A549 (cell line): ENCODE measurements at regions not wholly inside any gene's neighbourhood (a gene's known extent, or its start where the extent isn't known, plus 50 kb on each side); places are given as distances from the start of the nearest gene placed in this dataset.

Experiments used
- ATAC-seq, 2 experiments: fragments of 200-7000 bp in 1 of 2; fragments of >200 bp in 1 of 2; cut with Nextera tagmentation in 1 of 2; cut with Tn5 transposase in 1 of 2; 3 replicates each; pipeline versions ENCODE4 v1.8.0 to v1.9.1; 2018 to 2020; ENCODE audit warnings: mild to moderate bottlenecking in 1 of 2, moderate library complexity in 1 of 2
- CTCF ChIA-PET: fragments of 300-600 bp; sonication (Branson Sonifier 250); formaldehyde crosslinking; extraction: SDS; loops from one replicate; lab custom pipeline; 2021; ENCODE audit warnings: antibody characterized with exemption, inconsistent platforms; lab: Yijun Ruan, JAX
- POLR2A ChIA-PET: fragments of 350-600 bp; formaldehyde crosslinking; extraction: SDS; loops from one replicate; lab custom pipeline; 2021; ENCODE audit warnings: antibody characterized with exemption, inconsistent platforms; lab: Yijun Ruan, JAX
- DNase-seq, 2 experiments: peaks; one replicate each; pipeline versions ENCODE4 v3.0.0 to v3.0.0-alpha.2; 2011 to 2016; ENCODE audit warnings: low read depth in 1 of 2, low spot score in 1 of 2
- FAIRE-seq: peaks from 2 replicates; lab custom pipeline; 2011; peaks lifted over from hg19 to GRCh38; lab: Jason Lieb, UNC
- H3K27ac ChIP-seq, 2 experiments: fragments of >200 bp; sonication (Bioruptor Twin); formaldehyde crosslinking; 3 replicates each; pipeline ENCODE4 v1.5.1; 2016 to 2017
- H3K4me1 ChIP-seq: fragments of >200 bp; sonication (Bioruptor Twin); formaldehyde crosslinking; 3 replicates; pipeline ENCODE4 v1.6.1; 2016
- H3K4me2 ChIP-seq: fragments of >200 bp; sonication (Bioruptor Twin); formaldehyde crosslinking; 3 replicates; pipeline ENCODE4 v1.6.1; 2016
- H3K4me3 ChIP-seq: fragments of >200 bp; sonication (Bioruptor Twin); formaldehyde crosslinking; 3 replicates; pipeline ENCODE4 v1.5.1; 2016
- H3K9me3 ChIP-seq: fragments of >200 bp; sonication (Bioruptor Twin); formaldehyde crosslinking; 3 replicates; pipeline ENCODE4 v1.6.1; 2016
- BHLHE40 ChIP-seq: IDR thresholded peaks from 2 replicates; pipeline ENCODE4 v1.6.1; 2012; ENCODE audit warnings: low read depth, low read length, inconsistent platforms
- CHD4 ChIP-seq: fragments of 200-600 bp; sonication (generic); IDR thresholded peaks from 2 replicates; pipeline ENCODE4 v1.6.1; 2016; ENCODE audit warnings: antibody characterized with exemption, mild to moderate bottlenecking, borderline replicate concordance
- CTCF ChIP-seq: fragments of >200 bp; sonication (Bioruptor Twin); formaldehyde crosslinking; IDR thresholded peaks from 3 replicates; pipeline ENCODE4 v1.5.1; 2016
- E2F6 ChIP-seq: IDR thresholded peaks from 2 replicates; pipeline ENCODE4 v1.6.1; 2012; ENCODE audit warnings: low read depth, borderline replicate concordance
- EP300 ChIP-seq, 2 experiments: fragments of >200 bp; sonication (Bioruptor Twin); formaldehyde crosslinking; IDR thresholded peaks; 2 replicates in 1 of 2; 3 replicates in 1 of 2; pipeline ENCODE4 v1.6.1; 2016 to 2017
- ESRRA ChIP-seq: fragments of 150-350 bp; IDR thresholded peaks from 2 replicates; pipeline ENCODE4 v1.6.1; 2014; ENCODE audit warnings: mild to moderate bottlenecking, low read length, borderline replicate concordance
- FOSL2 ChIP-seq, 2 experiments: fragments of 450-650 bp in 1 of 2; fragments of >200 bp in 1 of 2; sonication (Bioruptor Twin) in 1 of 2; formaldehyde crosslinking; IDR thresholded peaks; 2 replicates each; pipeline versions ENCODE4 v1.5.0 to v1.6.1; 2016 to 2020; ENCODE audit warnings: mild to moderate bottlenecking in 1 of 2, moderate library complexity in 1 of 2
- GATA3 ChIP-seq: IDR thresholded peaks from 2 replicates; pipeline ENCODE4 v1.6.1; 2012; ENCODE audit warnings: borderline replicate concordance
- HDAC2 ChIP-seq: fragments of 200-600 bp; sonication (generic); IDR thresholded peaks from 2 replicates; pipeline ENCODE4 v1.6.1; 2016
- HES2 ChIP-seq: fragments of >200 bp; sonication (Bioruptor Twin); formaldehyde crosslinking; IDR thresholded peaks from 2 replicates; pipeline ENCODE4 v1.6.1; 2016
- HEYL ChIP-seq: fragments of 250-450 bp; sonication (Bioruptor Pico); IDR thresholded peaks from 2 replicates; pipeline ENCODE4 v1.8.0; 2021; ENCODE audit warnings: mild to moderate bottlenecking, moderate library complexity
- HMGXB4 ChIP-seq: fragments of 250-450 bp; sonication (Bioruptor Pico); IDR thresholded peaks from 2 replicates; pipeline ENCODE4 v1.5.0; 2021; ENCODE audit warnings: mild to moderate bottlenecking, moderate library complexity, borderline replicate concordance
- JUNB ChIP-seq: fragments of >200 bp; sonication (Bioruptor Twin); formaldehyde crosslinking; IDR thresholded peaks from 2 replicates; pipeline ENCODE4 v1.6.1; 2016
- KDM5A ChIP-seq: fragments of 200-600 bp; sonication (generic); IDR thresholded peaks from 2 replicates; pipeline ENCODE4 v1.6.1; 2016; ENCODE audit warnings: antibody characterized with exemption, mild to moderate bottlenecking
- MAZ ChIP-seq: fragments of 150-350 bp; IDR thresholded peaks from 2 replicates; pipeline ENCODE4 v1.6.1; 2014; ENCODE audit warnings: antibody characterized with exemption, low read depth, low read length, borderline replicate concordance
- PBX3 ChIP-seq: IDR thresholded peaks from 2 replicates; pipeline ENCODE4 v1.6.1; 2012
- RAD21 ChIP-seq, 2 experiments: fragments of >200 bp in 1 of 2; sonication (Bioruptor Twin) in 1 of 2; formaldehyde crosslinking in 1 of 2; IDR thresholded peaks in 1 of 2; conservative IDR thresholded peaks in 1 of 2; 2 replicates in 1 of 2; 3 replicates in 1 of 2; pipeline ENCODE4 v1.6.1; 2012 to 2018; ENCODE audit warnings: inconsistent platforms in 1 of 2
- RARB ChIP-seq: fragments of 250-450 bp; sonication (Bioruptor Pico); IDR thresholded peaks from 2 replicates; pipeline ENCODE4 v1.8.0; 2021; ENCODE audit warnings: mild to moderate bottlenecking, moderate library complexity
- REST ChIP-seq: fragments of 200-600 bp; sonication (generic); IDR thresholded peaks from 2 replicates; pipeline ENCODE4 v1.6.1; 2016; ENCODE audit warnings: antibody characterized with exemption, mild to moderate bottlenecking, moderate library complexity
- RNF2 ChIP-seq: fragments of 200-600 bp; sonication (generic); IDR thresholded peaks from 2 replicates; pipeline ENCODE4 v1.6.1; 2016; ENCODE audit warnings: low read depth, mild to moderate bottlenecking, antibody characterized with exemption, moderate library complexity, borderline replicate concordance
- TFCP2L1 ChIP-seq: fragments of 250-450 bp; sonication (Bioruptor Pico); IDR thresholded peaks from 2 replicates; pipeline ENCODE4 v1.5.0; 2021; ENCODE audit warnings: mild to moderate bottlenecking
- TP53 ChIP-seq: fragments of 250-450 bp; sonication (Bioruptor Pico); IDR thresholded peaks from 2 replicates; pipeline ENCODE4 v1.5.0; 2021; ENCODE audit warnings: mild to moderate bottlenecking, moderate library complexity
- USF2 ChIP-seq: fragments of 450-650 bp; IDR thresholded peaks from 2 replicates; pipeline ENCODE4 v1.6.1; 2014; ENCODE audit warnings: antibody characterized with exemption
- ZFP36 ChIP-seq: fragments of 450-650 bp; IDR thresholded peaks from 2 replicates; pipeline ENCODE4 v1.6.1; 2014; ENCODE audit warnings: borderline replicate concordance; ENCODE audit not compliant: partially characterized antibody
- ZSCAN20 ChIP-seq: fragments of 250-450 bp; sonication (Bioruptor Pico); IDR thresholded peaks from 2 replicates; pipeline ENCODE4 v1.8.0; 2022; ENCODE audit warnings: mild to moderate bottlenecking, moderate library complexity
- WGBS: methylation state at CpG from one replicate; pipeline ENCODE4 v1.1.6; 2017; ENCODE audit errors: missing lambda C conversion rate; 5-methylcytosine and 5-hydroxymethylcytosine counted together

GRCh38 chr12:127655691-127656090, 611.3 kb upstream of the TMEM132C start:
- ATAC-seq (no peak), DNase-seq (no peak), FAIRE-seq (no peak)
- Histone ChIP-seq H3K4me2 (no peak overlapping the region), H3K27ac (no peak overlapping the region), H3K4me1 (no peaks in the 10 kb centered on the region), H3K4me3 (no peak overlapping the region), H3K9me3 (no peaks in the 10 kb centered on the region)
- no peak for TF ChIP-seq ZSCAN20 (CRISPR knock-in tag)
- no peak for TF ChIP-seq HDAC2
- TF ChIP-seq TP53, result no peak
- no peak for TF ChIP-seq HES2
- CTCF ChIA-PET, result interaction anchor here (2.0 kb wide), 1 partner anchor 22 kb away, joined by 4 read pairs; no protein-coding TSS in a partner anchor
- 20% methylated on average over 3 of the region's 3 CpGs for WGBS
- POLR2A ChIA-PET, result no interaction called here

GRCh38 chr12:127656266-127656665, 610.7 kb upstream of the TMEM132C start:
- Histone ChIP-seq H3K4me2 (no peak overlapping the region), H3K27ac (no peak overlapping the region), H3K9me3 (no peaks in the 10 kb centered on the region), H3K4me1 (no peaks in the 10 kb centered on the region), H3K4me3 (no peak overlapping the region)
- WGBS, result 9% methylated on average over 3 of the region's 3 CpGs
- ChIA-PET POLR2A (no interaction called here), CTCF (interaction anchor here (2.0 kb wide), 1 partner anchor 22 kb away, joined by 4 read pairs; no protein-coding TSS in a partner anchor)
- FAIRE-seq, result no peak
- DNase-seq, result no peak
- TF ChIP-seq REST, result no peak
- no peak for TF ChIP-seq PBX3
- TF ChIP-seq ZFP36, result no peak
- TF ChIP-seq RAD21 (conservative IDR thresholded peaks at IDR 0.05 in 1 of 2, IDR thresholded peaks at IDR 0.05 in 1 of 2), result no peak
- TF ChIP-seq FOSL2 (IDR thresholded peaks at IDR 0.05), result no peak
- TF ChIP-seq FOSL2 (CRISPR knock-in tag; IDR thresholded peaks at IDR 0.05), result no peak
- TF ChIP-seq JUNB, result no peak
- no peak for TF ChIP-seq BHLHE40
- TF ChIP-seq HDAC2, result no peak
- no peak for TF ChIP-seq ESRRA
- no peak for TF ChIP-seq CHD4
- no peak for TF ChIP-seq E2F6
- no peak for ATAC-seq

- H3K4me2 ChIP-seq, result no peak overlapping the region
- DNase-seq, result no peak
- no peaks in the 10 kb centered on the region for H3K9me3 ChIP-seq
- no peak overlapping the region for H3K27ac ChIP-seq
- ATAC-seq, result no peak
- FAIRE-seq, result no peak
- H3K4me3 ChIP-seq, result no peak overlapping the region
- no peaks in the 10 kb centered on the region for H3K4me1 ChIP-seq
- ChIA-PET POLR2A (no interaction called here), CTCF (interaction anchor here (2.0 kb wide), 1 partner anchor 21 kb away, joined by 4 read pairs; no protein-coding TSS in a partner anchor)
- no peak for TF ChIP-seq EP300 (IDR thresholded peaks at IDR 0.05)
- TF ChIP-seq RARB (CRISPR knock-in tag), result no peak
- no peak for TF ChIP-seq HEYL (CRISPR knock-in tag)
- no peak for TF ChIP-seq RAD21 (conservative IDR thresholded peaks at IDR 0.05 in 1 of 2, IDR thresholded peaks at IDR 0.05 in 1 of 2)
- TF ChIP-seq HMGXB4 (CRISPR knock-in tag), result no peak
- TF ChIP-seq USF2, result no peak
- TF ChIP-seq GATA3, result no peak
- TF ChIP-seq MAZ, result no peak
- TF ChIP-seq KDM5A, result no peak
- no peak for TF ChIP-seq RNF2
- no peak for TF ChIP-seq CTCF
- no peak for TF ChIP-seq TFCP2L1 (CRISPR knock-in tag)
Observed at GRCh38 chr12:127657036-127657435, 609.9 kb upstream of the TMEM132C start.
